Natural killer cell (primary cell): ENCODE measurements at regions not wholly inside any gene's neighbourhood (a gene's known extent, or its start where the extent isn't known, plus 50 kb on each side); places are given as distances from the start of the nearest gene placed in this dataset.

Experiments used
- ATAC-seq, 3 donors: fragments of 150-1000 bp in 2 of 3; fragments of 200-7000 bp in 1 of 3; cut with Tn5 transposase; 1 replicate in 1 of 3; 2 replicates in 2 of 3; pipeline ENCODE4 v1.10.0; 2021; ENCODE audit warnings: mild to moderate bottlenecking in 2 of 3, moderate library complexity in 2 of 3
- DNase-seq, 2 donors: peaks; one replicate each; pipeline versions ENCODE4 v3.0.0 to v3.0.0-alpha.2; 2013 to 2021; ENCODE audit warnings: mixed read lengths in 1 of 2
- H3K27ac ChIP-seq: one replicate; pipeline ENCODE4 v1.5.1; 2013; ENCODE audit warnings: mild to moderate bottlenecking, low read length
- H3K27me3 ChIP-seq: one replicate; pipeline ENCODE4 v1.6.1; 2013; ENCODE audit warnings: low read length; ENCODE audit not compliant: control insufficient read depth, insufficient read depth
- H3K36me3 ChIP-seq: one replicate; pipeline ENCODE4 v1.6.1; 2013; ENCODE audit warnings: low read length; ENCODE audit not compliant: control insufficient read depth, insufficient read depth
- H3K4me1 ChIP-seq: one replicate; pipeline ENCODE4 v1.6.1; 2013; ENCODE audit warnings: low read length; ENCODE audit not compliant: control insufficient read depth, insufficient read depth
- H3K4me3 ChIP-seq: one replicate; pipeline ENCODE4 v1.5.1; 2013; ENCODE audit warnings: low read length
- H3K9me3 ChIP-seq: one replicate; pipeline ENCODE4 v1.6.1; 2013; ENCODE audit warnings: low read length; ENCODE audit not compliant: control insufficient read depth, insufficient read depth
- H3K27ac Mint-ChIP-seq, 2 donors: one replicate each; pipeline ENCODE4 v1.8.0; 2022; ENCODE audit warnings: mild to moderate bottlenecking in 2 of 2, mixed read lengths in 2 of 2, moderate library complexity in 1 of 2
- H3K27me3 Mint-ChIP-seq, 2 donors: one replicate each; pipeline ENCODE4 v1.8.0; 2022; ENCODE audit warnings: low read depth in 2 of 2, mixed read lengths in 2 of 2
- H3K36me3 Mint-ChIP-seq: one replicate; pipeline ENCODE4 v1.8.0; 2022; ENCODE audit warnings: mixed read lengths
- H3K4me1 Mint-ChIP-seq, 2 donors: one replicate each; pipeline ENCODE4 v1.8.0; 2022; ENCODE audit warnings: mixed read lengths in 2 of 2
- H3K4me3 Mint-ChIP-seq: one replicate; pipeline ENCODE4 v1.8.0; 2022; ENCODE audit warnings: mild to moderate bottlenecking, moderate library complexity, mixed read lengths
- H3K9me3 Mint-ChIP-seq, 2 donors: one replicate each; pipeline ENCODE4 v1.8.0; 2022; ENCODE audit warnings: mixed read lengths in 2 of 2
- CTCF ChIP-seq: fragments of 200-600 bp; IDR thresholded peaks from one replicate; pipeline ENCODE4 v1.8.0; 2022; ENCODE audit warnings: antibody characterized with exemption
- WGBS: methylation state at CpG from one replicate; pipeline ENCODE4 v1.1.7; 2013; ENCODE audit warnings: missing lambda C conversion rate; ENCODE audit not compliant: insufficient coverage; 5-methylcytosine and 5-hydroxymethylcytosine counted together
- intact Hi-C: fragments of 100-400 bp; cut with micrococcal nuclease; formaldehyde crosslinking; loops from one replicate; pipeline ENCODE4 v1.14.2; 2022

- no peak overlapping the region for H3K27ac Mint-ChIP-seq
- H3K4me3 Mint-ChIP-seq, result no peak overlapping the region
- 2% methylated on average over 5 of the region's 5 CpGs for WGBS
- H3K4me1 Mint-ChIP-seq, result no peaks in the 10 kb centered on the region
- H3K36me3 Mint-ChIP-seq, result no peaks in the 10 kb centered on the region
- H3K27me3 Mint-ChIP-seq, result no peaks in the 10 kb centered on the region
- DNase-seq, result peak in 1 of 2 donors; percentile 13
- no peaks in the 10 kb centered on the region for H3K9me3 ChIP-seq
- no peaks in the 10 kb centered on the region for H3K4me1 ChIP-seq
- H3K36me3 ChIP-seq, result no peaks in the 10 kb centered on the region
- no peak for ATAC-seq
- intact Hi-C loops, result no loop called here
- TF ChIP-seq CTCF, result no peak
- no peaks in the 10 kb centered on the region for H3K27me3 ChIP-seq
- no peak overlapping the region for H3K27ac ChIP-seq
- no peaks in the 10 kb centered on the region for H3K9me3 Mint-ChIP-seq
- H3K4me3 ChIP-seq, result no peak overlapping the region
Observed at GRCh38 chr13:38415233-38415632, 65.6 kb downstream of the UFM1 start.

- Mint-ChIP-seq H3K27ac (no peak overlapping the region), H3K4me3 (no peak overlapping the region), H3K27me3 (no peaks in the 10 kb centered on the region), H3K9me3 (peaks cover 0 to 2% of the 10 kb centered on the region in 2 donors), H3K36me3 (no peaks in the 10 kb centered on the region), H3K4me1 (no peaks in the 10 kb centered on the region)
- no peaks in the 10 kb centered on the region for H3K9me3 ChIP-seq
- DNase-seq (no peak), ATAC-seq (no peak)
- no peak overlapping the region for H3K27ac ChIP-seq
- TF ChIP-seq CTCF, result no peak
- no peaks in the 10 kb centered on the region for H3K27me3 ChIP-seq
- intact Hi-C loops, result no loop called here
- H3K4me3 ChIP-seq, result no peak overlapping the region
- H3K36me3 ChIP-seq, result no peaks in the 10 kb centered on the region
- no peaks in the 10 kb centered on the region for H3K4me1 ChIP-seq
- 100% methylated on average over 1 of the region's 1 CpG for WGBS
Observed at GRCh38 chr13:38417241-38417640, 67.6 kb downstream of the UFM1 start.

DNA sequence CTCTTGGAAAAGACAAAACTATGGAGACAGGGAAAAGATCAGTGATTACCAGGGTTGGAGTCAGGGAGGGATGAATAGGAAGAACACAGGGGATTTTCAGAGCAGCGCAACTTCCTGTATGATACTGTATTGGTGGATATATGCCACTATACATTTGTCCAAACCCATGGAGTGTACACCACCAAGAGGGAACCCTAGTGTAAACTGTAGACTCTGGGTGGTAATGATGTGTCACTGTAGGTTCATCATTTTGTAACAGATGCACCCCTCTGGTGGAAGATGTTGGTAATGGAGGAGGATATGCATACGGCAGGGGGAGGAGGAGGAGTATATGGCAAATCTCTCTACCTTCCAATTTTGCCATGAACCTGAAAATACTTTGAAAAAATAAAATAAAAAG lies 68.1 kb downstream of the UFM1 start:
- H3K36me3 Mint-ChIP-seq, result no peaks in the 10 kb centered on the region
- ATAC-seq (no peak), DNase-seq (peak in 1 of 2 donors; percentile 3)
- Histone ChIP-seq H3K27ac (no peak overlapping the region), H3K27me3 (no peaks in the 10 kb centered on the region), H3K9me3 (no peaks in the 10 kb centered on the region), H3K4me1 (no peaks in the 10 kb centered on the region), H3K36me3 (no peaks in the 10 kb centered on the region), H3K4me3 (no peak overlapping the region)
- TF ChIP-seq CTCF, result no peak
- H3K4me3 Mint-ChIP-seq, result no peak overlapping the region
- 100% methylated on average over 1 of the region's 2 CpGs for whole genome bisulfite sequencing
- intact Hi-C loops, result no loop called here
- H3K27ac Mint-ChIP-seq, result no peak overlapping the region
- peaks cover 0 to 2% of the 10 kb centered on the region in 2 donors for H3K9me3 Mint-ChIP-seq
- no peaks in the 10 kb centered on the region for H3K4me1 Mint-ChIP-seq
- no peaks in the 10 kb centered on the region for H3K27me3 Mint-ChIP-seq

DNA sequence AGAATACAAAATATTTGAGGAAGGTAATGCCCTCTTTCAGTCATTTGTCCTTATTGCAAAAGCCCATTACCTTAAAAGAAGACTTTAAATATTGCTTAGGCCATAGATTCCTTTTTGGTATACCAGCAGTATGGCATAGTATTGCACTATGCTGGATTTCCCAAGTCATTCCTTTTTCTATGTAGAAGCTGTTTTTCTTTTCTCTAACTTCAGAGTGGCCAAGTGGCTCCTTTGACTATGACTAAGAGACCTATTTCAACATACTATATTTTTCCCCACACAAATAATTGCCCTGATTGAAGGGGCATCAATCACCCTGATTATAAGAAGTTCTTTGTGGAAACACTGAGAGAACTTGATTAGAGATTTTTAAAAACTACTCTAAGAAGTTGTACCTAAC lies 68.6 kb downstream of the UFM1 start:
- Histone ChIP-seq H3K9me3 (no peaks in the 10 kb centered on the region), H3K4me1 (no peaks in the 10 kb centered on the region), H3K36me3 (no peaks in the 10 kb centered on the region), H3K4me3 (no peak overlapping the region), H3K27me3 (no peaks in the 10 kb centered on the region), H3K27ac (no peak overlapping the region)
- no peak overlapping the region for H3K27ac Mint-ChIP-seq
- no peak overlapping the region for H3K4me3 Mint-ChIP-seq
- intact Hi-C loops, result no loop called here
- no peaks in the 10 kb centered on the region for H3K36me3 Mint-ChIP-seq
- TF ChIP-seq CTCF, result no peak
- no peak for DNase-seq
- H3K27me3 Mint-ChIP-seq, result no peaks in the 10 kb centered on the region
- H3K9me3 Mint-ChIP-seq, result peaks cover 0 to 2% of the 10 kb centered on the region in 2 donors
- H3K4me1 Mint-ChIP-seq, result no peaks in the 10 kb centered on the region
- ATAC-seq, result no peak
